Loucy (cell line): ENCODE measurements at regions not wholly inside any gene's neighbourhood (a gene's known extent, or its start where the extent isn't known, plus 50 kb on each side); places are given as distances from the start of the nearest gene placed in this dataset.

Experiments used
- H2AFZ ChIP-seq: fragments of 200-600 bp; sonication (generic); 2 replicates; pipeline ENCODE4 v1.6.0; 2016; ENCODE audit warnings: antibody characterized with exemption, mild to moderate bottlenecking, low read length, moderate library complexity
- H3F3A ChIP-seq: fragments of 200-600 bp; 2 replicates; pipeline ENCODE4 v1.6.0; 2016; ENCODE audit warnings: antibody characterized with exemption, low read depth, mild to moderate bottlenecking
- H3K27me3 ChIP-seq: fragments of 200-600 bp; sonication (generic); 2 replicates; pipeline ENCODE4 v1.6.1; 2014; ENCODE audit warnings: low read length, mild to moderate bottlenecking; ENCODE audit not compliant: insufficient read depth, poor library complexity, severe bottlenecking
- H3K36me3 ChIP-seq: fragments of 200-600 bp; sonication (generic); 2 replicates; pipeline ENCODE4 v1.6.1; 2016; ENCODE audit warnings: low read length; ENCODE audit not compliant: insufficient read depth
- H3K4me1 ChIP-seq: fragments of 200-600 bp; sonication (generic); 2 replicates; pipeline ENCODE4 v1.5.1; 2014; ENCODE audit warnings: low read length, mild to moderate bottlenecking; ENCODE audit not compliant: insufficient read depth, poor library complexity, severe bottlenecking
- H3K4me2 ChIP-seq: fragments of 200-600 bp; sonication (generic); 2 replicates; pipeline ENCODE4 v1.6.0; 2014; ENCODE audit warnings: antibody characterized with exemption, low read length, low read depth, mild to moderate bottlenecking; ENCODE audit not compliant: poor library complexity, severe bottlenecking
- H3K4me3 ChIP-seq: fragments of 200-600 bp; sonication (generic); 2 replicates; pipeline ENCODE4 v1.5.1; 2014; ENCODE audit warnings: low read length, mild to moderate bottlenecking, mixed read lengths; ENCODE audit not compliant: poor library complexity, severe bottlenecking
- H3K79me2 ChIP-seq: fragments of 200-600 bp; sonication (generic); 2 replicates; pipeline ENCODE4 v1.6.1; 2014; ENCODE audit warnings: low read length; ENCODE audit not compliant: insufficient read depth
- H3K9ac ChIP-seq: fragments of 200-600 bp; sonication (generic); 2 replicates; pipeline ENCODE4 v1.6.0; 2014; ENCODE audit warnings: mild to moderate bottlenecking, low read depth, low read length, moderate library complexity; ENCODE audit not compliant: poor library complexity, severe bottlenecking
- H3K9me2 ChIP-seq: fragments of 200-600 bp; sonication (generic); replicated peaks from 2 replicates; pipeline ENCODE4 v1.6.1; 2016; ENCODE audit warnings: low read depth, low read length, mixed read lengths
- H3K9me3 ChIP-seq: fragments of 200-600 bp; sonication (generic); 2 replicates; pipeline ENCODE4 v1.6.1; 2014; ENCODE audit warnings: mild to moderate bottlenecking, antibody characterized with exemption, low read length, low read depth; ENCODE audit not compliant: insufficient read depth
- H4K20me1 ChIP-seq: fragments of 200-600 bp; sonication (generic); 2 replicates; pipeline ENCODE4 v1.6.0; 2014; ENCODE audit warnings: antibody characterized with exemption, low read length, mild to moderate bottlenecking; ENCODE audit not compliant: insufficient read depth, poor library complexity, severe bottlenecking
- CTCF ChIP-seq: fragments of 200-600 bp; sonication (generic); conservative IDR thresholded peaks from 2 replicates; pipeline ENCODE4 v1.5.1; 2014; ENCODE audit warnings: mild to moderate bottlenecking, antibody characterized with exemption, low read length
- EZH2phosphoT487 ChIP-seq: fragments of 200-600 bp; IDR thresholded peaks from 2 replicates; pipeline ENCODE4 v1.6.1; 2018; ENCODE audit warnings: antibody characterized with exemption, mild to moderate bottlenecking, moderate library complexity, borderline replicate concordance

GRCh38 chr5:67773411-67774266 lies 441.9 kb upstream of the PIK3R1 start:
- no peaks in the 10 kb centered on the region for H3K79me2 ChIP-seq
- H3K4me1 ChIP-seq: peaks cover 7% of the 10 kb centered on the region
- H3K27me3 ChIP-seq: no peaks in the 10 kb centered on the region
- H3K36me3 ChIP-seq: no peaks in the 10 kb centered on the region
- H3F3A ChIP-seq: no peaks in the 10 kb centered on the region
- H3K9ac ChIP-seq: no peak overlapping the region
- H2AFZ ChIP-seq: peak overlapping the region; percentile 81
- H3K9me3 ChIP-seq: no peaks in the 10 kb centered on the region
- TF ChIP-seq EZH2phosphoT487: no peak
- TF ChIP-seq CTCF: no peak
- no peaks in the 10 kb centered on the region for H4K20me1 ChIP-seq
- no peak overlapping the region for H3K4me3 ChIP-seq
- no peak overlapping the region for H3K4me2 ChIP-seq
- no peaks in the 10 kb centered on the region for H3K9me2 ChIP-seq

DNA sequence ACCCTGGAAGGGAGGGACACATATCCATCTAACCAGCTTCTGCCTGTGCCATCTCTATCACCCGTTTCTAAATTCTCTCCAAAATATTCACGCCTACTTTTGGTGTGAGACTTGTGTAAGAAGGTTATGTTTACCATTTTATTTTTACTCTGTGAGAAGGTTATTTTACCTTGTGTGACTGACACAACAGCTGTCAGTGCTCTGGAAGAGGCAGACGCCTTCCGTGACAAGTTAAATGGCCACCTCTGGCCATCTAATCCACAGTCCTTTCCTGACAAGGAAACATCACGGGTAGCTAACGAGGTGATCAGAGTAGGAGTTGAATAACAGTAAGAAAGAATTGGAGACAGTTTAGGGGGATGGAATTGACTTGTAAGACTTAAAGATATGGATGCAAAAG lies 443.8 kb upstream of the PIK3R1 start:
- H3F3A ChIP-seq: no peaks in the 10 kb centered on the region
- H3K4me3 ChIP-seq: no peak overlapping the region
- TF ChIP-seq CTCF (no peak), EZH2phosphoT487 (no peak)
- no peak overlapping the region for H3K9ac ChIP-seq
- H3K4me1 ChIP-seq: peaks cover 7% of the 10 kb centered on the region
- no peaks in the 10 kb centered on the region for H3K79me2 ChIP-seq
- no peak overlapping the region for H3K4me2 ChIP-seq
- H3K36me3 ChIP-seq: no peaks in the 10 kb centered on the region
- no peaks in the 10 kb centered on the region for H3K9me3 ChIP-seq
- no peaks in the 10 kb centered on the region for H4K20me1 ChIP-seq
- no peak overlapping the region for H2AFZ ChIP-seq
- no peaks in the 10 kb centered on the region for H3K27me3 ChIP-seq
- no peaks in the 10 kb centered on the region for H3K9me2 ChIP-seq

- H3F3A ChIP-seq: no peaks in the 10 kb centered on the region
- H3K36me3 ChIP-seq: no peaks in the 10 kb centered on the region
- no peak for TF ChIP-seq EZH2phosphoT487
- TF ChIP-seq CTCF: no peak
- H4K20me1 ChIP-seq: no peaks in the 10 kb centered on the region
- no peak overlapping the region for H2AFZ ChIP-seq
- no peaks in the 10 kb centered on the region for H3K9me3 ChIP-seq
- H3K27me3 ChIP-seq: no peaks in the 10 kb centered on the region
- H3K4me3 ChIP-seq: no peak overlapping the region
- no peak overlapping the region for H3K4me2 ChIP-seq
- H3K9ac ChIP-seq: no peak overlapping the region
- H3K4me1 ChIP-seq: peaks cover 7% of the 10 kb centered on the region
- no peaks in the 10 kb centered on the region for H3K9me2 ChIP-seq
- H3K79me2 ChIP-seq: no peaks in the 10 kb centered on the region
Measured at GRCh38 chr5:67771221-67771620, 444.3 kb upstream of the PIK3R1 start.
